Neural cell (in vitro differentiated cells): ENCODE measurements at regions not wholly inside any gene's neighbourhood (a gene's known extent, or its start where the extent isn't known, plus 50 kb on each side); places are given as distances from the start of the nearest gene placed in this dataset.

Experiments
- CTCF ChIP-seq: fragments of 450-650 bp; IDR thresholded peaks from 2 replicates; pipeline ENCODE4 v1.5.1; 2014; ENCODE audit warnings: antibody characterized with exemption, mild to moderate bottlenecking, moderate library complexity; ENCODE audit not compliant: poor library complexity, severe bottlenecking
- EP300 ChIP-seq: fragments of 450-650 bp; conservative IDR thresholded peaks from 2 replicates; pipeline ENCODE4 v1.6.1; 2014; ENCODE audit warnings: antibody characterized with exemption, mild to moderate bottlenecking, moderate library complexity; ENCODE audit not compliant: poor library complexity, severe bottlenecking
- POLR2AphosphoS5 ChIP-seq: IDR thresholded peaks from 2 replicates; pipeline ENCODE4 v1.6.1; 2012
- RAD21 ChIP-seq: fragments of 450-650 bp; conservative IDR thresholded peaks from 2 replicates; pipeline ENCODE4 v1.6.1; 2014; ENCODE audit warnings: antibody characterized with exemption, mild to moderate bottlenecking, moderate library complexity
- TAF1 ChIP-seq: IDR thresholded peaks from 2 replicates; pipeline ENCODE4 v1.6.1; 2012; ENCODE audit warnings: low read depth
- TF ChIP-seq, protein P1 (sequence below): IDR thresholded peaks from 2 replicates; pipeline ENCODE4 v1.6.1; 2012; ENCODE audit warnings: borderline replicate concordance

DNA sequence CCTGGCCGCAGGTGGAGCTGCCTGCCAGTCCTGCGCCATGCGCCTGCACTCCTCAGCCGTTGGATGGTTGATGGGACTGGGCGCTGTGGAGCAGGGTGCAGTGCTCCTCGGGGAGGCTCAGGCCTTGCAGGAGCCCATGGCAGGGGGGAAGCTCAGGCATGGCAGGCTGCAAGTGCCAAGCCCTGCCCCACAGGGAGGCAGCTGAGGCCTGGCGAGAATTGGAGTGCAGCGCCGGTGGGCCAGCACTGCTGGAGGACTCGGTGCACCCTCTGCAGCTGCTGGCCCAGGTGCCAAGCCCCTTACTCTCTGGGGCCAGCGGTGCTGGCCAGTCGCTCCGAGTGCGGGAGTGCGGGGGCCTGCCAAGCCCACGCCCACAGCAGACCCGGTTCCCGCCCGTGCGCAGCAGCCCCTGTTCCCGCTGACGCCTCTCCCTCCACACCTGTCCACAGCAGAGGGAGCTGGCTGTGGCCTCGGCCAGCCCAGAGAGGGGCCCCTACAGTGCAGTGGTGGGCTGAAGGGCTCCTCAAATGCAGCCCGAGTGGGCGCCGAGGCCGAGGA, 275.9 kb upstream of the FRG1 start:
- TF ChIP-seq TAF1 (no peak), CTCF (no peak), RAD21 (no peak), EP300 (no peak), POLR2AphosphoS5 (no peak)
- TF ChIP-seq, protein P1, sequence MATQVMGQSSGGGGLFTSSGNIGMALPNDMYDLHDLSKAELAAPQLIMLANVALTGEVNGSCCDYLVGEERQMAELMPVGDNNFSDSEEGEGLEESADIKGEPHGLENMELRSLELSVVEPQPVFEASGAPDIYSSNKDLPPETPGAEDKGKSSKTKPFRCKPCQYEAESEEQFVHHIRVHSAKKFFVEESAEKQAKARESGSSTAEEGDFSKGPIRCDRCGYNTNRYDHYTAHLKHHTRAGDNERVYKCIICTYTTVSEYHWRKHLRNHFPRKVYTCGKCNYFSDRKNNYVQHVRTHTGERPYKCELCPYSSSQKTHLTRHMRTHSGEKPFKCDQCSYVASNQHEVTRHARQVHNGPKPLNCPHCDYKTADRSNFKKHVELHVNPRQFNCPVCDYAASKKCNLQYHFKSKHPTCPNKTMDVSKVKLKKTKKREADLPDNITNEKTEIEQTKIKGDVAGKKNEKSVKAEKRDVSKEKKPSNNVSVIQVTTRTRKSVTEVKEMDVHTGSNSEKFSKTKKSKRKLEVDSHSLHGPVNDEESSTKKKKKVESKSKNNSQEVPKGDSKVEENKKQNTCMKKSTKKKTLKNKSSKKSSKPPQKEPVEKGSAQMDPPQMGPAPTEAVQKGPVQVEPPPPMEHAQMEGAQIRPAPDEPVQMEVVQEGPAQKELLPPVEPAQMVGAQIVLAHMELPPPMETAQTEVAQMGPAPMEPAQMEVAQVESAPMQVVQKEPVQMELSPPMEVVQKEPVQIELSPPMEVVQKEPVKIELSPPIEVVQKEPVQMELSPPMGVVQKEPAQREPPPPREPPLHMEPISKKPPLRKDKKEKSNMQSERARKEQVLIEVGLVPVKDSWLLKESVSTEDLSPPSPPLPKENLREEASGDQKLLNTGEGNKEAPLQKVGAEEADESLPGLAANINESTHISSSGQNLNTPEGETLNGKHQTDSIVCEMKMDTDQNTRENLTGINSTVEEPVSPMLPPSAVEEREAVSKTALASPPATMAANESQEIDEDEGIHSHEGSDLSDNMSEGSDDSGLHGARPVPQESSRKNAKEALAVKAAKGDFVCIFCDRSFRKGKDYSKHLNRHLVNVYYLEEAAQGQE, result no peak
